Left ventricle myocardium inferior (tissue), 1 donor: ENCODE measurements at regions not wholly inside any gene's neighbourhood (a gene's known extent, or its start where the extent isn't known, plus 50 kb on each side); places are given as distances from the start of the nearest gene placed in this dataset.
A peak's percentile ranks its signal among the peaks of the same experiment; 100 is the strongest.

Experiments used
- DNase-seq: peaks from one replicate; pipeline ENCODE4 v3.0.0-alpha.2; 2020
- H3K27ac ChIP-seq: fragments of 200-600 bp; replicated peaks from 2 replicates; pipeline ENCODE4 v1.8.0; 2021
- H3K27me3 ChIP-seq: fragments of 200-600 bp; 2 replicates; pipeline ENCODE4 v1.8.0; 2021; ENCODE audit warnings: low read depth
- H3K36me3 ChIP-seq: fragments of 200-600 bp; 2 replicates; pipeline ENCODE4 v1.8.0; 2021
- H3K4me1 ChIP-seq: fragments of 200-600 bp; 2 replicates; pipeline ENCODE4 v1.8.0; 2021
- H3K4me3 ChIP-seq: fragments of 200-600 bp; 2 replicates; pipeline ENCODE4 v1.8.0; 2021; ENCODE audit warnings: mild to moderate bottlenecking, moderate library complexity
- H3K9me3 ChIP-seq: fragments of 200-600 bp; replicated peaks from 2 replicates; pipeline ENCODE4 v1.8.0; 2021
- intact Hi-C: fragments of 100-400 bp; cut with micrococcal nuclease; formaldehyde crosslinking; loops from one replicate; pipeline ENCODE4 v1.11.0; 2022
- TF ChIP-seq, protein P1 (sequence below): fragments of 200-600 bp; IDR thresholded peaks from 2 replicates; pipeline ENCODE4 v1.8.0; 2021; ENCODE audit warnings: antibody characterized with exemption, mild to moderate bottlenecking, borderline replicate concordance
- donor health status: DM: no; HTN: yes; CAD: no; lungs with severe emphysema.

DNA sequence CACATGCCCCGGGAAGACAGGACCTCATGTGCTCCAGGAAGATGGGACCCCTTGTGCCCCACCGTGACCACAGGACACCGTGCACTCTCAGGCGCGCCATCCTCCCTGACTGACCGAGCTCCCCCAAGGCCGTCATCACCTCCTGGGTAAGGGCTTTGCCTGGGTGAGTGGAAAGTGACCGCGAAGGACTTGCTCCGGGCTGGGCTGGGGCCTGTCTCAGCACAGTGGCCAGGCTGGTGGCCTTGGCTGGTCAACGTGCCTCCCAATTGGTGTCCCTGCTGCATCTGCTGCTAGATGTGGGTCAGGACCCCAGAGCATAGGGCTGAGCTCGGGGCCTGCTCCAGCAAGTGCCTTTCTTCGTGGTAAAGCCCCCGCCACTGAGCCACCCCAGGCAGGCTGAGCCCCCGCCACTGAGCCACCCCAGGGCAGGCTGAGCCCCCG, 69.7 kb upstream of the CTDP1 start:
- H3K36me3 ChIP-seq, result no peaks in the 10 kb centered on the region
- TF ChIP-seq, protein P1, sequence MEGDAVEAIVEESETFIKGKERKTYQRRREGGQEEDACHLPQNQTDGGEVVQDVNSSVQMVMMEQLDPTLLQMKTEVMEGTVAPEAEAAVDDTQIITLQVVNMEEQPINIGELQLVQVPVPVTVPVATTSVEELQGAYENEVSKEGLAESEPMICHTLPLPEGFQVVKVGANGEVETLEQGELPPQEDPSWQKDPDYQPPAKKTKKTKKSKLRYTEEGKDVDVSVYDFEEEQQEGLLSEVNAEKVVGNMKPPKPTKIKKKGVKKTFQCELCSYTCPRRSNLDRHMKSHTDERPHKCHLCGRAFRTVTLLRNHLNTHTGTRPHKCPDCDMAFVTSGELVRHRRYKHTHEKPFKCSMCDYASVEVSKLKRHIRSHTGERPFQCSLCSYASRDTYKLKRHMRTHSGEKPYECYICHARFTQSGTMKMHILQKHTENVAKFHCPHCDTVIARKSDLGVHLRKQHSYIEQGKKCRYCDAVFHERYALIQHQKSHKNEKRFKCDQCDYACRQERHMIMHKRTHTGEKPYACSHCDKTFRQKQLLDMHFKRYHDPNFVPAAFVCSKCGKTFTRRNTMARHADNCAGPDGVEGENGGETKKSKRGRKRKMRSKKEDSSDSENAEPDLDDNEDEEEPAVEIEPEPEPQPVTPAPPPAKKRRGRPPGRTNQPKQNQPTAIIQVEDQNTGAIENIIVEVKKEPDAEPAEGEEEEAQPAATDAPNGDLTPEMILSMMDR, result no peak
- no peak overlapping the region for H3K4me3 ChIP-seq
- peaks cover 16% of the 10 kb centered on the region for H3K4me1 ChIP-seq
- intact Hi-C loops, result no loop called here
- DNase-seq, result no peak
- no peaks in the 10 kb centered on the region for H3K9me3 ChIP-seq
- H3K27me3 ChIP-seq, result peaks cover 46% of the 10 kb centered on the region
- H3K27ac ChIP-seq, result no peak overlapping the region

DNA sequence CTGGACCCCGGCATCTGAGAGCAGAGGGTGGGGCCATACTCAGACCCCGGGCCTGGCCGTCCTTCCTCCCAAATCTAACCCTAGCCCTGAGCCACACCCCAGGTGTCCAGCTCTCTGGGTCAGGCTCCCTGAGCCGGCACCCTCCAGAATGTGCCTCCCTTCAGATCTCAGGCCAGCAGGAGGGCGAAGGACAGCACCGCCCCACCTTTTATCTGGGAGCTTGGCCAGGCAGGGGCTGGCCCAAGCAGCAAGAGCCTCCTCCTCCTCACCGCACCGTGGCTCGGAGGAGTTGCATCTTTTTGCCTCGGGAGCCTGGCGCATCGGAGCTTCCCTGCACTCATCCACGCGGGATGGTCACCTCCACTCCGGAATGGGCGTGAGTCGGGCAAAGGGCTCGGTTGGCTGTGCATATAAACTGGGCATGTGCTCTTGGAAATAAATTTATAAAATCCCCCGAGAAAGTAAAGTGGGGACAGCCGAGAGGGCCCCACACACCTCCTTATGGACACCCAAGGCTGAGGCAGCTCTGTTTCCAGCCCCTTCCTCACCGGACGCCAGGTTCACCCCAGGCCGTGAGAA, 69.1 kb upstream of the CTDP1 start:
- TF ChIP-seq, protein P1, result no peak
- no peak for DNase-seq
- H3K27ac ChIP-seq, result peak overlapping the region; percentile 33
- peaks cover 53% of the 10 kb centered on the region for H3K27me3 ChIP-seq
- intact Hi-C loops, result no loop called here
- no peak overlapping the region for H3K4me3 ChIP-seq
- peaks cover 16% of the 10 kb centered on the region for H3K4me1 ChIP-seq
- no peaks in the 10 kb centered on the region for H3K36me3 ChIP-seq
- no peaks in the 10 kb centered on the region for H3K9me3 ChIP-seq

DNA sequence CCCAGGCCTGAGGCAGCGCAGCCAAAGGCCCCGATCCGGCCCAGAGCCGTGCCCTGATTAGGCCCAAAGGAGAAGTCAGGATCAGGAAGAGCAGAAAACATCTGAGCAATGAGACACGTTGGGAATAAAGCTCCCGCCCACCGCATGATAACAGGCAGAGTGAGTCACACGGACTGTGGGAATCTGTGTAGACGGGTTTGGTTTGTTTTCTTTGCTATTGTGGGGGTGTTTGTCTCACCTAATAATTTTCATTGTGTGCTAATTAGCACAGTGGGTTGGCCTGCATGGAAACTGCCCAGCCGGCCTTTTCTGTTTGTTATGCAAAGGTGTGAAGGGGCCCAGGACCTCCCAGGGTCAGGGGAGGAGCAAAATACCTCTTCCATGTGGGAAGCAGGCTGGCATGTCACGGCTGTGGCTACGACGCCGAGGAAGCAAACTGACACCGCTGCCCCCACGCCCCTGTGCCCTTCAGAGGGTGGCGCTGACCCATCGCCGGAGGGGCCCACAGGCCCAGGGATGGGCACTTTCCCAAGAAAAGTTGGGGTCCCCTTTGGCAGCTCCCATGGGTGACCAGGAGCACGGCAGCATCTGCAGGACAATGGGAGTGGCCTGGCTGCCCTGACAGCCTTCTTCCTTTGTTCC, 68.4 kb upstream of the CTDP1 start:
- peaks cover 16% of the 10 kb centered on the region for H3K4me1 ChIP-seq
- DNase-seq, result peak; percentile 51
- no peaks in the 10 kb centered on the region for H3K9me3 ChIP-seq
- intact Hi-C loops, result no loop called here
- H3K27ac ChIP-seq, result peak overlapping the region; percentile 34
- no peaks in the 10 kb centered on the region for H3K36me3 ChIP-seq
- TF ChIP-seq, protein P1, result no peak
- peaks cover 55% of the 10 kb centered on the region for H3K27me3 ChIP-seq
- H3K4me3 ChIP-seq, result no peak overlapping the region

DNA sequence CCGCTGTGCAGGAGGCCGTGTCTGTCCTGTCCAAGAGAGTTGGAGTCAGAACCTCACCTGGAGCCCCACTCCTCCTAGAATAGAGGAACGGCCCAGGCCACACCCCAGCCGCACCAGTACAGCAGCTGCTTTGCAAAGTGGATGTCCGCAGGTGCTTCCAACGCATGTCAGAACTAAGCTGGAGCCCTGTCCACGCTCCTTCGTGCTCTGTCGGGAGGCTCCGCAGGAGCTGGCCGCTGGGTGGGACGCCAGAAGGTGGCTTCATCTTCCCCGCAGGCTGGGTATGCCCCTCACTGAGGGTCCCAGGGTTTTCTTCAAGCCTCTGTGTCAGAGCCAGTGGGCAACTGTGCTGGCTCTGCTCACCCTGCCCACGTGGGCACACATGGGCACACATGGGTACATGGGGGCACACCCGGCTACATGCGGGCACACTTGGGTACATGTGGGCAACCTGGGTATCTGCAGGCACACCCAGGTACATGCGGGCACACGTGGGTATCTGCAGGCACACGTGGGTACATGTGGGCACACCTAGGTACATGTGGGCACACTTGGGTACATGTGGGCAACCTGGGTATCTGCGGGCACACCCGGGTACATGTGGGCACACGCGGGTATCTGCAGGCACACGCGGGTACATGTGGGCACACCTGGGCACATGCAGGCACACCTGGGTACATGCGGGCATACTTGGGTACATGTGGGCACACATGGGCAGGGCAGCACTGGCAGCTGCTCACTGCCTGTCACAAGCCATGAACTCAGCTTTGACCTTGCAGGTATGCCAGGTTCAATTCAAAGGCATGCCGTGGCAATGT, 67.1 kb upstream of the CTDP1 start:
- no peak for DNase-seq
- TF ChIP-seq, protein P1, result no peak

DNA sequence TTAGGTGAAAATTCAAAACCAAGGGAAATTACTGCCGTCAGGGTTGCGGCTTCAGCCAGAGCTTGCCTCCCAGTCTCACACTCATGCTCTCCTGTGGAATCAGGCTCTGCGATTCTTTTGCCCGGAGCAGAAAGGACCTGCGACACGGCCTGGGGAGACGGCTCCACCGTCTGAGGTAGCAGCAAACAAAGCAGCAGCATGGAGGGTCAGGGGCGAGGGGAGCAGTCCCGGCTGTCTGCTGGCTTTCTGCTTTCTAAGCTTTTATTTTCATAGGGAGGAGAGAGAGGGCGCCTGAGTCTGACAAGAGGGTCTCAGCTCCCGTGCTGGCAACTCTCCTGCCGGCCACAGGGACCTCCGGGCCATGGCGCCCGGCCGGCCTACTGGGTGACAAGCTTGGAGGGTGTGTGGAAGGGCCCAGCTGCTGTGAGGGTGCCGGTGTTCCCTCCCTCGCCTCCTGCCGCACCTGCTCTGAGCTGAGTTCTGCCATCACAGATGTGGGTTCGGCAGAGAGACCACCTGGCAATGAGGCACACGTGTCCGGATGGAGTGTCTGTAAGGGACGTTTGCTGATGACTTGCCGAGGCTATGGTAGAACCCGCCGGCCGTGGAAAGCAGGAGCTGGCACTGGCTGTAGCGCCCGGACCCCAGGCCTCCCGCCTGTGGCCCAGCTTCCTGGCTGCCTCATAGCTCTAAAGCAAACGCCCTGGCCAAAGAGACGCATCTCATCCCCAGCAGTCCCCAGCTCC, 66.2 kb upstream of the CTDP1 start:
- Histone ChIP-seq H3K4me3 (no peak overlapping the region), H3K9me3 (no peaks in the 10 kb centered on the region), H3K27me3 (peaks cover 47% of the 10 kb centered on the region), H3K27ac (no peak overlapping the region), H3K36me3 (no peaks in the 10 kb centered on the region), H3K4me1 (peaks cover 16% of the 10 kb centered on the region)
- DNase-seq, result no peak
- TF ChIP-seq, protein P1, result no peak
- intact Hi-C loops, result no loop called here

More for the DNA sequence above, 67.1 kb upstream of the CTDP1 start:
- Histone ChIP-seq H3K4me1 (peaks cover 16% of the 10 kb centered on the region), H3K9me3 (no peaks in the 10 kb centered on the region), H3K4me3 (no peak overlapping the region), H3K36me3 (no peaks in the 10 kb centered on the region), H3K27me3 (peaks cover 50% of the 10 kb centered on the region), H3K27ac (no peak overlapping the region)
- intact Hi-C loops, result no loop called here
